22Rv1 (cell line): ENCODE measurements at regions not wholly inside any gene's neighbourhood (a gene's known extent, or its start where the extent isn't known, plus 50 kb on each side); places are given as distances from the start of the nearest gene placed in this dataset.

Source experiments
- CTCF ChIP-seq: fragments of 450-650 bp; IDR thresholded peaks from 2 replicates; pipeline ENCODE4 v1.5.1; 2017; ENCODE audit warnings: mild to moderate bottlenecking
- ZFX ChIP-seq: fragments of 450-650 bp; IDR thresholded peaks from 2 replicates; pipeline ENCODE4 v1.6.1; 2017; ENCODE audit warnings: antibody characterized with exemption, borderline replicate concordance

DNA sequence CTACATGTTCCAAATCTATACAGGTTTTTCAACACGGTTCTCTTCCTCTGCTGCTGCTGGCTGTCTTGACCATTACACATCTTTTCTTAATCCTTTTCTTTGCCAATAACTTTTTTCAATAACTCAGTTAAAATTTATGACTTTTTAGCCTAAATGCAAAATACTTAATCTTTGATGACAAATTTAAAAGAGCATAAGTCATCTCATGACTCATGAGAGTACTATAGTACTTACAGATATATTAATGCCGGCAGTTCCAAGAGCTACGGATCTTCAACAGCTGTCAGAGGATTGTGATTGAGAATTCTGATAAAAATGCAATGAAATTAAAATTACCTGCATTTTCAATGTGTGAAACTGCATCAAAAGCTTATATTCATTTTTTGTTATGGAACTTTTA, 105.5 kb downstream of the KPNA2 start:
- TF ChIP-seq CTCF (no peak), ZFX (no peak)
